Peyer's patch (tissue), 4 donors: ENCODE measurements at regions not wholly inside any gene's neighbourhood (a gene's known extent, or its start where the extent isn't known, plus 50 kb on each side); places are given as distances from the start of the nearest gene placed in this dataset.

Experiments used
- CTCF ChIP-seq, 6 experiments: fragments of 450-650 bp in 4 of 6; fragments of 200-600 bp in 2 of 6; sonication (generic) in 1 of 6; IDR thresholded peaks; one replicate each; pipeline ENCODE4 v1.5.1; 2017 to 2019; ENCODE audit warnings: antibody characterized with exemption in 6 of 6, mild to moderate bottlenecking in 3 of 6, moderate library complexity in 1 of 6
- POLR2A ChIP-seq, 2 donors: fragments of 450-650 bp; IDR thresholded peaks; one replicate each; pipeline ENCODE4 v1.5.1; 2017; ENCODE audit warnings: antibody characterized with exemption in 2 of 2, mild to moderate bottlenecking in 2 of 2, moderate library complexity in 2 of 2

GRCh38 chr18:45324495-45325113, 290.7 kb upstream of the SLC14A2 start:
- TF ChIP-seq CTCF (IDR thresholded peaks at IDR 0.05): no peak
- no peak for TF ChIP-seq POLR2A (IDR thresholded peaks at IDR 0.05)
